ENCODE measurements at regions not wholly inside any gene's neighbourhood (a gene's known extent, or its start where the extent isn't known, plus 50 kb on each side); places are given as distances from the start of the nearest gene placed in this dataset.
A peak's percentile ranks its signal among the peaks of the same experiment; 100 is the strongest.
"Not testable (repeated sequence)": the region's sequence is repeated elsewhere in the genome, so short reads cannot be mapped to it uniquely, and the experiment has no call there.

GRCh38 chr5:143947313-143947712 is 135.4 kb downstream of the HMHB1 start:
- no peak for DNase-seq (ENCODE audit: low read depth, low spot score)

GRCh38 chr5:143952809-143953208 is 140.8 kb downstream of the HMHB1 start:
- no peak for DNase-seq (ENCODE audit: low read depth, low spot score)

- DNase-seq (ENCODE audit: low read depth, low spot score), result no peak
These were observed 141.9 kb downstream of the HMHB1 start for GRCh38 chr5:143953851-143954250.

GRCh38 chr5:143955141-143955540 is 143.2 kb downstream of the HMHB1 start:
- DNase-seq (ENCODE audit: low read depth, low spot score), result peak; percentile 28

GRCh38 chr5:143957455-143957854 is 145.5 kb downstream of the HMHB1 start:
- DNase-seq (ENCODE audit: low read depth, low spot score), result no peak

- DNase-seq (ENCODE audit: low read depth, low spot score), result no peak
These were observed 150.2 kb downstream of the HMHB1 start for GRCh38 chr5:143962201-143962600.

GRCh38 chr5:143964919-143965318 is 153.0 kb downstream of the HMHB1 start:
- no peak for DNase-seq (ENCODE audit: low read depth, low spot score)

GRCh38 chr5:143966280-143966679 is 154.3 kb downstream of the HMHB1 start:
- no peak for DNase-seq (ENCODE audit: low read depth, low spot score)

GRCh38 chr5:143968071-143968878 is 156.3 kb downstream of the HMHB1 start:
- DNase-seq (ENCODE audit: low read depth, low spot score), result peak; percentile 71

GRCh38 chr5:143970159-143970558 is 158.2 kb downstream of the HMHB1 start:
- no peak for DNase-seq (ENCODE audit: low read depth, low spot score)

- no peak for DNase-seq (ENCODE audit: low read depth, low spot score)
These were observed 160.1 kb downstream of the HMHB1 start for GRCh38 chr5:143972068-143972467.

GRCh38 chr5:143976055-143976454 is 164.1 kb downstream of the HMHB1 start:
- DNase-seq (ENCODE audit: low read depth, low spot score), result no peak

- no peak for DNase-seq (ENCODE audit: low read depth, low spot score)
These were observed 166.0 kb downstream of the HMHB1 start for GRCh38 chr5:143977891-143978461.

GRCh38 chr5:143979044-143979690 is 167.2 kb downstream of the HMHB1 start:
- no peak for DNase-seq (ENCODE audit: low read depth, low spot score)

GRCh38 chr5:143980506-143980905 is 168.5 kb downstream of the HMHB1 start:
- DNase-seq (ENCODE audit: low read depth, low spot score), result no peak

- DNase-seq (ENCODE audit: low read depth, low spot score), result not testable (repeated sequence)
These were observed 171.0 kb downstream of the HMHB1 start for GRCh38 chr5:143982957-143983356.

- DNase-seq (ENCODE audit: low read depth, low spot score), result peak; percentile 28
These were observed 174.0 kb downstream of the HMHB1 start for GRCh38 chr5:143985832-143986515.

- peak; percentile 87 for DNase-seq (ENCODE audit: low read depth, low spot score)
These were observed 174.7 kb downstream of the HMHB1 start for GRCh38 chr5:143986516-143987212.

GRCh38 chr5:143987264-143987663 is 175.3 kb downstream of the HMHB1 start:
- DNase-seq (ENCODE audit: low read depth, low spot score), result no peak

- no peak for DNase-seq (ENCODE audit: low read depth, low spot score)
These were observed 176.0 kb downstream of the HMHB1 start for GRCh38 chr5:143987751-143988560.

GRCh38 chr5:143992496-143992895 is 178.0 kb downstream of the YIPF5 start:
- DNase-seq (ENCODE audit: low read depth, low spot score), result no peak

Data from astrocyte of the hippocampus (primary cell).